ENCODE measurements at regions not wholly inside any gene's neighbourhood (a gene's known extent, or its start where the extent isn't known, plus 50 kb on each side); places are given as distances from the start of the nearest gene placed in this dataset.

DNA sequence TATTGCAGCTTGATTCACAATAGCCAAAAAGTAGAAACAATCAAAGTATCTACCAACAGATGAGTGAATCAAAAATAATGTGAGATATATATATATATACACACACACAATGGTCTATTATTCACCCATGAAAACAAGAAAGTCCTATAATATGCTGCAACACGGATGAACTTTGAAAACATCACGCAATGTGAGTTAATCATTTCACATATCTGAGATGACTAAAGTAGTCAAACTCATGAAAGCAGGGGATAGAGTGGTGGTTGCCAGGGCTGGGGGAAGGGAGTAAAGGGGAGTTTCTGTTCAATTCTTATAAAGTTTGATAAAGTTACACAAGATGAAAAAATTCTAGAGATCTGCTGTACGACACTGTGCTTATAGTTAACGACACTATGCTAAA lies 1234.8 kb downstream of the MRPL39 start:
- no peak overlapping the region for H3K4me2 ChIP-seq (ENCODE audit: low read length)

DNA sequence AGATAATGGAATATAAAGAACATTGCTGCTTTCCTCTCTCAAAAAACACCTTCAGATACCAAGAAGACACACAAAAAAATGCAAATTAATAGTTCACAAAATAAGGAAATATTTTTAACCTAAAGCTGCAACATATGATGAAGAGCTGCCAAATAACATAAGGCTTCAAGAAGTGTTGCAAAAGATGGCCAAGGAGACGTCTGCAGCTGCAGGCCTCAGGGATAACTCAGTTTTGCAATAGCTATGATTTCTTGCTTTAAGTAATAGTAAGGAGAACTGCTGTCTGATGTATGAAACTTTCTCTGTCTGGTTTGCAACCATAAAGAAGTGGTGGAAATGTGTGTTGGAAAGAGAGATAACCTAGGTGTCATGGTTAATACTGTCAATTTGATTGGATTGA lies 1237.5 kb downstream of the MRPL39 start:
- Histone ChIP-seq H3K4me2 (ENCODE audit: low read length) (no peak overlapping the region), H3K4me3 (ENCODE audit: low read length) (no peak overlapping the region), H3K4me1 (ENCODE audit: control insufficient read depth, insufficient read depth, low read length) (peaks cover 6% of the 10 kb centered on the region), H3K27me3 (ENCODE audit: control insufficient read depth, insufficient read depth, low read length) (no peaks in the 10 kb centered on the region), H3K36me3 (ENCODE audit: insufficient read depth, low read length) (no peaks in the 10 kb centered on the region), H3K9ac (ENCODE audit: low read depth, low read length) (no peak overlapping the region), H3K9me3 (replicated peaks; ENCODE audit: low read length) (no peaks in the 10 kb centered on the region)

More for the DNA sequence above, 1234.8 kb downstream of the MRPL39 start:
- Histone ChIP-seq H3K27me3 (ENCODE audit: control insufficient read depth, insufficient read depth, low read length) (no peaks in the 10 kb centered on the region), H3K4me3 (ENCODE audit: low read length) (no peak overlapping the region), H3K36me3 (ENCODE audit: insufficient read depth, low read length) (no peaks in the 10 kb centered on the region), H3K9ac (ENCODE audit: low read depth, low read length) (no peak overlapping the region), H3K9me3 (replicated peaks; ENCODE audit: low read length) (no peaks in the 10 kb centered on the region), H3K4me1 (ENCODE audit: control insufficient read depth, insufficient read depth, low read length) (peaks cover 6% of the 10 kb centered on the region)

GRCh38 chr21:24369278-24369677 lies 1238.0 kb downstream of the MRPL39 start:
- Histone ChIP-seq H3K9ac (ENCODE audit: low read depth, low read length) (no peak overlapping the region), H3K4me3 (ENCODE audit: low read length) (no peak overlapping the region), H3K27me3 (ENCODE audit: control insufficient read depth, insufficient read depth, low read length) (no peaks in the 10 kb centered on the region), H3K9me3 (replicated peaks; ENCODE audit: low read length) (no peaks in the 10 kb centered on the region), H3K36me3 (ENCODE audit: insufficient read depth, low read length) (no peaks in the 10 kb centered on the region), H3K4me2 (ENCODE audit: low read length) (no peak overlapping the region), H3K4me1 (ENCODE audit: control insufficient read depth, insufficient read depth, low read length) (peaks cover 6% of the 10 kb centered on the region)

DNA sequence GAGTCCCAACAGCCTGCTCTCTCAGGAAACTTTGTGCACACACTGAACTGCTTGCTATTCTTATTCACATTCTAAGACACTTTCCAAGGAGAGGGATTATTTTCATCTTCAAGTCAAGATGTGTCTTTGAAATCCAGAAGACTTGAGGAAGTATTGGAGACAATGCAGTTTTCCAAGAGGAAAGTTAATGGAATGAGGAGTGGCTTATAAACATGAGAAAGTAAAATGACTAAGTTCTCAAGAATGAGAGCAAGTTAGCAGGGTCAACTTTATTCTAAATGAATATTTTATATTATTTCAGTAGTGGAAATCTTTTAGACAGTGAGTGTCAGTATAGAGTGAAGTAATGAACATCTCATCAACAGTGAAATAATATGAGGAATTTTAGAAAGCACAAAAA lies 1239.3 kb downstream of the MRPL39 start:
- H3K9me3 ChIP-seq (replicated peaks; ENCODE audit: low read length): no peaks in the 10 kb centered on the region
- no peak overlapping the region for H3K9ac ChIP-seq (ENCODE audit: low read depth, low read length)
- H3K4me3 ChIP-seq (ENCODE audit: low read length): no peak overlapping the region
- peaks cover 6% of the 10 kb centered on the region for H3K4me1 ChIP-seq (ENCODE audit: control insufficient read depth, insufficient read depth, low read length)
- no peaks in the 10 kb centered on the region for H3K27me3 ChIP-seq (ENCODE audit: control insufficient read depth, insufficient read depth, low read length)
- H3K4me2 ChIP-seq (ENCODE audit: low read length): no peak overlapping the region
- no peaks in the 10 kb centered on the region for H3K36me3 ChIP-seq (ENCODE audit: insufficient read depth, low read length)

- no peaks in the 10 kb centered on the region for H3K9me3 ChIP-seq (replicated peaks; ENCODE audit: low read length)
- H3K4me3 ChIP-seq (ENCODE audit: low read length): no peak overlapping the region
- no peaks in the 10 kb centered on the region for H3K4me1 ChIP-seq (ENCODE audit: control insufficient read depth, insufficient read depth, low read length)
- no peaks in the 10 kb centered on the region for H3K36me3 ChIP-seq (ENCODE audit: insufficient read depth, low read length)
- no peak overlapping the region for H3K4me2 ChIP-seq (ENCODE audit: low read length)
- no peaks in the 10 kb centered on the region for H3K27me3 ChIP-seq (ENCODE audit: control insufficient read depth, insufficient read depth, low read length)
- no peak overlapping the region for H3K9ac ChIP-seq (ENCODE audit: low read depth, low read length)
Observed at GRCh38 chr21:24353492-24353891, 1253.8 kb downstream of the MRPL39 start.

DNA sequence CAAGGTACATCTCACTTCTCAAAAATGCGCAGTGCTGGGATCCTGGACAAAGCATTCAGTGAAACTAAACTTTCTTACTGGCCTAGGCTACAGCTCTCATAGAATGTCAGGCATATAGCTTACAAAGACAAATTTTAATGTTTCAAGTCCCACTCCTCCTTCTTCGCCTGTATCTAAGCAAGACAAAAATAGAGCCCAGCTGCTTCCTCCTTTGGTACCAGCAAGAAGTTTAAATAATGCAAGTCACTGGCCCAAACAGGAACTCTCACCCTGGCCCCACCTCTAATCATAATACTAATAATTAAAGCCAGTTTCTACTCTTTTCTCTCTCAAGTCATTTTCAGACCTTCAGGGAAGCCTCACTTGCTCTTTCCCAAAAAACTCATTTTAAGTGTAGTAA lies 1267.9 kb downstream of the MRPL39 start:
- Histone ChIP-seq H3K27me3 (ENCODE audit: control insufficient read depth, insufficient read depth, low read length) (no peaks in the 10 kb centered on the region), H3K4me2 (ENCODE audit: low read length) (no peak overlapping the region), H3K4me1 (ENCODE audit: control insufficient read depth, insufficient read depth, low read length) (no peaks in the 10 kb centered on the region), H3K9ac (ENCODE audit: low read depth, low read length) (no peak overlapping the region), H3K9me3 (replicated peaks; ENCODE audit: low read length) (no peaks in the 10 kb centered on the region), H3K4me3 (ENCODE audit: low read length) (no peak overlapping the region), H3K36me3 (ENCODE audit: insufficient read depth, low read length) (no peaks in the 10 kb centered on the region)

DNA sequence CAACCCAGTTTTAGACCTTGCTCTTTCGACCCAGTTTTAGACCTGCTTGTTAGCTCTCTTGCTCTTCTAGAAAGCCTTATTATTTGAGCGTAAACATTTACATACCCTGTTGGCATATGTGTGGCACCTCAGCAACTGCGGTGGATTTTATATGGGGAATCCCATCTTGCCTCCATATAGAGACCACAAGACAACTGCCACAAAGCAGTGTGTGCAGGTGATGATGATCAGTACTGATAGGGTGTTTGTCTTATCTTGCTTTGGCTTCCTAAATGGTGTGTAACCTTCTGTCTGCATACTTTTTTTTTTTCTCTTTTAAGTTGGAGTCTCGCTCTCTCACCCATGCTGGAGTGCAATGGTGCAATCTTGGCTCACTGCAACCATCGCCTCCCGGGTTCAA lies 1270.8 kb downstream of the MRPL39 start:
- H3K4me3 ChIP-seq (ENCODE audit: low read length): no peak overlapping the region
- H3K36me3 ChIP-seq (ENCODE audit: insufficient read depth, low read length): no peaks in the 10 kb centered on the region

DNA sequence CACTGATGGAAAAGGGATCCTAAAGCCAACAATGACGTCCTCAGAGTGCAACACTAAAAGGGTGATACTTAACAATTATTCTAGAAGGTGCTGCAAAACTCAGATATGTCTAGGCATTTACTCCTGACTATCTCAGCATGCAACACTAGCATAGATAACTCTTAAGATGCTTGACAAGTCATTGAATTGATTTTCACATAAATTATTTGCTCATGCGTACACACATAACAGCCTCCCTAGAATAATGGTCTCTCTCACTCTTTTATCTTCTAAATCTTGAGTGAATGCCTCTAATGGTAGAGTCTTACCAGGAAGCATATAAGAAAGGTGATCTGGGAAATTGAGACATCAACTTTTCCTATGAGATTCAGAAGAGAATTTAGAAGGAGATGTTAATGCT lies 1283.7 kb downstream of the MRPL39 start:
- no peak overlapping the region for H3K9ac ChIP-seq (ENCODE audit: low read depth, low read length)
- H3K4me2 ChIP-seq (ENCODE audit: low read length): no peak overlapping the region
- no peaks in the 10 kb centered on the region for H3K36me3 ChIP-seq (ENCODE audit: insufficient read depth, low read length)
- no peaks in the 10 kb centered on the region for H3K27me3 ChIP-seq (ENCODE audit: control insufficient read depth, insufficient read depth, low read length)
- no peaks in the 10 kb centered on the region for H3K9me3 ChIP-seq (replicated peaks; ENCODE audit: low read length)
- no peaks in the 10 kb centered on the region for H3K4me1 ChIP-seq (ENCODE audit: control insufficient read depth, insufficient read depth, low read length)
- H3K4me3 ChIP-seq (ENCODE audit: low read length): no peak overlapping the region

More for the DNA sequence above, 1270.8 kb downstream of the MRPL39 start:
- H3K27me3 ChIP-seq (ENCODE audit: control insufficient read depth, insufficient read depth, low read length): no peaks in the 10 kb centered on the region
- no peaks in the 10 kb centered on the region for H3K4me1 ChIP-seq (ENCODE audit: control insufficient read depth, insufficient read depth, low read length)
- no peak overlapping the region for H3K9ac ChIP-seq (ENCODE audit: low read depth, low read length)
- no peaks in the 10 kb centered on the region for H3K9me3 ChIP-seq (replicated peaks; ENCODE audit: low read length)
- no peak overlapping the region for H3K4me2 ChIP-seq (ENCODE audit: low read length)

DNA sequence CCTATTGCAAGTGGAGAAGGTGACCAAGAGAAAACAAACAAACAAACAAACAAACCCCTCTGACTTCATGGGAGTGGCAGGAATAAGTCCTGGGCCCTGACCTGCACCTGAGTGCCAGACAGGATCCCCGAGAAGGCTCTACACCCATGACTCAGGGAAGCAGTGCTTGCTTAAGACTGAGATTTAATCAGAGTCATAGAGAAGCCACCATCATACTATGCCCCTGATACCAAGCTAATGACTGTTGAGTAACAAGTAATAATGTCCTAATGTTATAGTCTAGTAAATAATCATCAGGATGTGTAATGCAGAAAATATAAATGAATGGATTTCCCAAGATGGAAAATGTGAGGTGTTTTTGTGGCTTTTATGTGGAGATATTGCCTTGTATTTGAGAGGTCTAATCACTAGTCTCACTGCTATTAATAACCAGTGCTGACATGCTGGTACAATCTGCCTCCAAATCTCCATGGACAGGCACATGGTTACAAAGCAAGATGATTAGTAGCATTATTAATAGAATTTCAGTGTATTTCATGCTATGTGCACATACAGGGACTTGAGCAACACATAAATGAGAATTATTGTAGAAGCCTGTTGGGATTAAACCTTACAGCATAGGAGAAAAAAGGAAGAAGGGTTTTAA lies 1290.9 kb downstream of the MRPL39 start:
- Histone ChIP-seq H3K9ac (ENCODE audit: low read depth, low read length) (no peak overlapping the region), H3K9me3 (replicated peaks; ENCODE audit: low read length) (no peaks in the 10 kb centered on the region), H3K4me2 (ENCODE audit: low read length) (no peak overlapping the region), H3K4me3 (ENCODE audit: low read length) (no peak overlapping the region), H3K27me3 (ENCODE audit: control insufficient read depth, insufficient read depth, low read length) (no peaks in the 10 kb centered on the region), H3K4me1 (ENCODE audit: control insufficient read depth, insufficient read depth, low read length) (no peaks in the 10 kb centered on the region), H3K36me3 (ENCODE audit: insufficient read depth, low read length) (no peaks in the 10 kb centered on the region)

GRCh38 chr21:24310788-24311187 lies 1296.5 kb downstream of the MRPL39 start:
- H3K4me3 ChIP-seq (ENCODE audit: low read length): no peak overlapping the region
- H3K4me2 ChIP-seq (ENCODE audit: low read length): no peak overlapping the region
- no peaks in the 10 kb centered on the region for H3K27me3 ChIP-seq (ENCODE audit: control insufficient read depth, insufficient read depth, low read length)
- no peaks in the 10 kb centered on the region for H3K4me1 ChIP-seq (ENCODE audit: control insufficient read depth, insufficient read depth, low read length)
- no peaks in the 10 kb centered on the region for H3K9me3 ChIP-seq (replicated peaks; ENCODE audit: low read length)
- no peaks in the 10 kb centered on the region for H3K36me3 ChIP-seq (ENCODE audit: insufficient read depth, low read length)
- H3K9ac ChIP-seq (ENCODE audit: low read depth, low read length): no peak overlapping the region

GRCh38 chr21:24308183-24308582 lies 1299.1 kb downstream of the MRPL39 start:
- Histone ChIP-seq H3K9me3 (replicated peaks; ENCODE audit: low read length) (no peaks in the 10 kb centered on the region), H3K4me2 (ENCODE audit: low read length) (no peak overlapping the region), H3K36me3 (ENCODE audit: insufficient read depth, low read length) (no peaks in the 10 kb centered on the region), H3K4me1 (ENCODE audit: control insufficient read depth, insufficient read depth, low read length) (no peaks in the 10 kb centered on the region), H3K4me3 (ENCODE audit: low read length) (no peak overlapping the region), H3K9ac (ENCODE audit: low read depth, low read length) (no peak overlapping the region), H3K27me3 (ENCODE audit: control insufficient read depth, insufficient read depth, low read length) (no peaks in the 10 kb centered on the region)

DNA sequence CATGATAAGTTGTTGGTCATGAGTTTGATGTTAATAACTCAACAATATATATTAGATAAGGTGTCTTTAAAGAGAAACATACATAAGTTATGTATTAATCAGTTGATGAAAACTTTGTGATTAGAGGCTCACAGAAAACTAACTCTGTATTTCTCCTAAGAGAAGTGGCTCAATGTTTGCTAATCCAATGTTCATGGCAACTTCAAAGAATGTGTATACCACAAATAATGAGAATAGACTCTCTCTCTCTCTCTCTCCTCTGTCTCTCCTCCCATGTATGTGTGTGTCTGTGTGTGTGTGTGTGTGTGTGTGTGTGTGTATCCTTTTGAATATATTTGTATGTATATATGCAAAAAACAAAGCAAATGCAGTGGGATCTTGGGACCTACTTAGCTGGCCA lies 1304.9 kb downstream of the MRPL39 start:
- Histone ChIP-seq H3K27me3 (ENCODE audit: control insufficient read depth, insufficient read depth, low read length) (no peaks in the 10 kb centered on the region), H3K4me2 (ENCODE audit: low read length) (no peak overlapping the region), H3K9me3 (replicated peaks; ENCODE audit: low read length) (no peaks in the 10 kb centered on the region), H3K4me3 (ENCODE audit: low read length) (no peak overlapping the region), H3K9ac (ENCODE audit: low read depth, low read length) (no peak overlapping the region), H3K36me3 (ENCODE audit: insufficient read depth, low read length) (no peaks in the 10 kb centered on the region), H3K4me1 (ENCODE audit: control insufficient read depth, insufficient read depth, low read length) (no peaks in the 10 kb centered on the region)
